NOMO-1 (cell line): ENCODE measurements at regions not wholly inside any gene's neighbourhood (a gene's known extent, or its start where the extent isn't known, plus 50 kb on each side); places are given as distances from the start of the nearest gene placed in this dataset.
"Not testable (repeated sequence)": the region's sequence is repeated elsewhere in the genome, so short reads cannot be mapped to it uniquely, and the experiment has no call there.

Experiments
- DNase-seq, 2 experiments: peaks; one replicate each; lab custom pipeline; 2025; ENCODE audit not compliant: unreplicated experiment in 2 of 2; lab: John Stamatoyannopoulos, UW

- not testable (repeated sequence) for DNase-seq
These were observed 237.8 kb upstream of the NPAP1 start for GRCh38 chr15:24437735-24438134.

DNA sequence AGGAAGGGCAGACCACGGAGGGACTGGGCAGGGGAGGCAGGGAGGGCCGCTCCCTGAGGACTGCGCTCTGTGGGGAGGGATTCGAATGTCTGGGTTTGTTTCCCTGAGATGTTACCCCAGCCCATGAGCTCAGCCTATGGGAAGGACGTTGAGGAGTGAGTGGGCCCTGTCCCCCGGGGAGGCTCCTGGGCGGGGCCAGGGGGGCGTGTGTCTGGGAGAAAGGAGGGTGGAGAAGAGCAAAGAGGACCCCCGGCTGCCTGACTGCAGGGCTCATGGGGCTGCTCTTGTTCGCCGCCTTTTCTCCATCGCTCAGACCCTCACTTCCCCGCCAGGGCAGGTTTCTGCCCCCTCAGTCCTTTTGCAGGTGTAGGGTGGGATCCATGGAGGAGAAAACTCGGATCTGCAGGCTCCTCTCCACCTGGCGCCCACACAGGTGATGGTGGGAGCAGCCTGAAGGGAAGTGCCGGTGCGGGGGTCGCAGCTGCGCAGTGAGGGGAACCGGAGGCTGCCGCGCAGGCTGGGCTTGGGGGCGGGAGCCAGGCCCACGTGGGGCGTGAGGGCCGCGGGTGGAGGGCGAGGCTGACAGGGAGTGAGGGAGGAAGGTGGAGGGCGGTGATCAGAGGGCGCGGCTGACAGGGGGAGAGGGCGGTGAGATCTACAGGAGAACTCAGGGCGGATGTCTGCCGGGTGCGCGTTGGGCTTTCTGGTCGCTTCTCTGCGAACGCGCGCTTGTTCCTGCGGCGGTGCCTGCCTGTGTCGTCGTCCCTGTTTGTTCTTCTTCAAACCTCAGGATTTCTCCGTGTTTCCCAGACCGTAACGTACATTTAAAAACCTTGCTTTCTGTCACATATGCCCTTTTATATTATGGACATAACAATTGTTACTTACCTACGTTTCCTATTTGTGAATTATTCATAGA is 198.2 kb upstream of the NPAP1 start:
- DNase-seq: not testable (repeated sequence)

GRCh38 chr15:24485885-24486567 is 189.5 kb upstream of the NPAP1 start:
- not testable (repeated sequence) for DNase-seq

DNA sequence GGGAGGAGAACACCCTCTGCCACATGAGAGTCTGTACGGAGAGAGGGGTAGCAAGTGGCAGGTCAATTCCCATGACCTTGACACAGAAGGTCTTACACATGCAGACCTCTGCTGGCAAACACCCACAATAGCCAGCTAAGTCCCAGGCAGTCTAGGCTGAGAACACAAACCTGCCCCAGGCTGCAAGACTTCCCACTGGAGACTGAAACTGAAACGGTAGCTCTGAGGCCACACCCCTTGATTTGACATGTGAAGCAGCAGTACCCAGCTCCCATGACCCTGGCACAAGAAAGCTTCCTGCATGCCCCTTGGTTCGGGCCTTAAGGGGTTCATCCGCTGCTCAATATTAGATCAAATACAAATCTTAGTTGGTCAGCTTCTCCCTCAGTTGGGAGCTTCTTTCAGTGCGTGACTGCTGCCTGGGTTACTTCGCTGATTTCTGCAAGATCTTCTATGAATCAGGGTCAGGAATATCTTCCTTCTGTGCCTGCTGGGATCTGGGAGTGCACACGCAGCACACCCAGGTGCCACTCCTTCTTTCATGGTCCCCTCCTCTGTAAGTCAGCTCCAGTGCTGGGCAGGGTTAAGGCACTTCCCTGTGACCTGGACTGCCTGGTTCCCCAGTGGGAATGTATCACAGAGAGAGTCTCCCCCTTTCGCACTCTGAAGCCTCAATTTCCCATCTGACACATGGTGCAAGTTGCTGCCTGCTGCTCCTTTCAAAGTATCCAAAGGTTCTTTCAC is 187.2 kb upstream of the NPAP1 start:
- not testable (repeated sequence) for DNase-seq

GRCh38 chr15:24505216-24505615 is 170.4 kb upstream of the NPAP1 start:
- DNase-seq: not testable (repeated sequence)

GRCh38 chr15:24509714-24510113 is 165.9 kb upstream of the NPAP1 start:
- DNase-seq: not testable (repeated sequence)

- not testable (repeated sequence) for DNase-seq
These were observed 164.0 kb upstream of the NPAP1 start for GRCh38 chr15:24511598-24511997.

GRCh38 chr15:24518772-24519171 is 156.8 kb upstream of the NPAP1 start:
- not testable (repeated sequence) for DNase-seq

DNA sequence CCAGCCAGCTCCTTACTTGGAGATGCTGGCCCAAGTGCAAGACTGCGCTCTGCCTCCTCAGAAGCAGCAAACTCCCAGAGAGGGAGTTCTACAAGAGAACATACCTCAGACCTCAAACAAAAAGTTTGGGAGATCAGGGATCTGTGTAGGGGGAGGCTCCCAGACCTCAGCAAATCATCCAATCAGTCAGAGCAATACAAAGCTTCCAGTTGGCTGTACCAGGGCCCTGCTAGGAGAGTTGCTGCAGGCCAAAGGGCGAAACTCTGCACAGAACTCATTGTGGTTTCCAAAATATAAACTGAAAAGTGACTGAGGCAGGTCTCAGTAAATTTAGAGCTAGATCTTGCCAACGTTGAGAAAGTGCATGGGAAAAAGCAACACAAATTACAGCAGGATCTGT is 144.3 kb upstream of the NPAP1 start:
- not testable (repeated sequence) for DNase-seq

- DNase-seq: not testable (repeated sequence)
These were observed 141.5 kb upstream of the NPAP1 start for GRCh38 chr15:24534032-24534431.

DNA sequence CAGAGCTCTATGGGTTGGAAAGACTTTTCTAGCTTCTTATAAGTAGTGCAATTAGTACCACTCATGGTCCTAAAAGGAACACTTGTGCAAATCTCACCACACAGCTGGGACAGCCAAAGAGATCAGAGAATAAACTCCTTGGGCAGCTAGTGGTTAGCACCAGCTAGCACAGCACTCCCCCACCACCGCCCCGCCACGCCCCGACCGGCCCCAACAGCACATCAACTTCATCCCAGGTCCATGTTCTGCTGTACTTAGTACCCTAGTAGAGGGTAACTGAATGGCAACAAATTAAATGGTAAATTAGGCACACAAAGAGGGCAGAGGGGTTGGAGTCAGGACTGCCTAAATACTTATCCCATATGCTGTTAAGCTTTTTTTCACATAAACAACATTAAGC is 118.3 kb upstream of the NPAP1 start:
- DNase-seq: not testable (repeated sequence)

- DNase-seq: no peak
These were observed 67.9 kb upstream of the NPAP1 start for GRCh38 chr15:24607636-24608035.

- no peak for DNase-seq
These were observed 57.9 kb upstream of the NPAP1 start for GRCh38 chr15:24617646-24618045.

GRCh38 chr15:24621630-24622215 is 53.9 kb upstream of the NPAP1 start:
- no peak for DNase-seq
